Stimulated activated CD4-positive, alpha-beta T cell treated with anti-CD3 and anti-CD28 coated beads, Interleukin-12 subunit alpha, Interleukin-12 subunit beta, amount 100 ng/mL, for 24 hours (primary cell): ENCODE measurements at regions not wholly inside any gene's neighbourhood (a gene's known extent, or its start where the extent isn't known, plus 50 kb on each side); places are given as distances from the start of the nearest gene placed in this dataset.

Experiments used
- DNase-seq, 2 experiments: peaks; one replicate each; pipeline ENCODE4 v3.0.0-alpha.2; 2020; ENCODE audit warnings: low read depth in 2 of 2

DNA sequence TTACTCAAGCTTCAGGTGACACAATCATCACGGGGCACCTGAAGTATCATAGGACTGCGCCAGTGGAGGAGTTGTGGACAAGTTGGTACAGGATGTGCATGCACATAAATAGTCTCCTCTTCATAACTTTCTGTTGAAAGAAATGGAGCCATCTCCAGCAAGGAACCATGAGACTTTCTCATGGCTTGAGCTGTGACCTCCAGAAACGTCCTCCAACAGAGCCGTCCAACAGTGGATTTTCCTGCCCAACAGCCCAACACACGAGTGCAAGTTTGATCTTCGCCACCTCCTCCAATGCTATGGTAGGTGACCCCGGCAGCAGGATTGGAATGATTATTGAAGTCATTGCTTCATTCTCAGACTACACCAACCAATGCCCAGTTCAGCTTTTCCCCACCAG, 105.1 kb upstream of the ZNF507 start:
- no peak for DNase-seq

- DNase-seq, result no peak
Observed at GRCh38 chr19:32241306-32241705, 104.1 kb upstream of the ZNF507 start.

GRCh38 chr19:32241932-32242710, 103.3 kb upstream of the ZNF507 start:
- DNase-seq, result no peak

GRCh38 chr19:32246006-32246405, 99.4 kb upstream of the ZNF507 start:
- no peak for DNase-seq

- DNase-seq, result no peak
Observed at GRCh38 chr19:32251634-32252332, 93.6 kb upstream of the ZNF507 start.

DNA sequence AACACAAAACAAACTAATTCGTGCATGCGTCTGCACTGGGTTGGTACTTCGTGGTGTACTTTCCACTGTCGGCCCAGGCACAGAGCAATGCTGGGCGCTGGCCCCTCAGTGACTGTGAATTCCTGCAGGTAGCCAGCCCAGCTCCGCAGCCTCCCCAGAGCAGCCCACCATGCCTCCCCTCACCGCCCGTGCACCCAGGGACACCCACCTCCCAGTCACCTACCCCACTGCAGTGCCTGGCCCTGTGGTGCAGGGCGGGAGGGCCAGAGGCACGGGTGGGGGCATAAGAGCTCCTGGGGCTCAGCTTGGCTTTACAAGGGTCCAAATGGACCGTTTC, 93.1 kb upstream of the ZNF507 start:
- DNase-seq, result no peak

- DNase-seq, result no peak
Observed at GRCh38 chr19:32253683-32254508, 91.5 kb upstream of the ZNF507 start.

- no peak for DNase-seq
Observed at GRCh38 chr19:32254509-32254890, 90.9 kb upstream of the ZNF507 start.

GRCh38 chr19:32255536-32256295, 89.7 kb upstream of the ZNF507 start:
- no peak for DNase-seq

- DNase-seq, result no peak
Observed at GRCh38 chr19:32256341-32256975, 89.0 kb upstream of the ZNF507 start.

DNA sequence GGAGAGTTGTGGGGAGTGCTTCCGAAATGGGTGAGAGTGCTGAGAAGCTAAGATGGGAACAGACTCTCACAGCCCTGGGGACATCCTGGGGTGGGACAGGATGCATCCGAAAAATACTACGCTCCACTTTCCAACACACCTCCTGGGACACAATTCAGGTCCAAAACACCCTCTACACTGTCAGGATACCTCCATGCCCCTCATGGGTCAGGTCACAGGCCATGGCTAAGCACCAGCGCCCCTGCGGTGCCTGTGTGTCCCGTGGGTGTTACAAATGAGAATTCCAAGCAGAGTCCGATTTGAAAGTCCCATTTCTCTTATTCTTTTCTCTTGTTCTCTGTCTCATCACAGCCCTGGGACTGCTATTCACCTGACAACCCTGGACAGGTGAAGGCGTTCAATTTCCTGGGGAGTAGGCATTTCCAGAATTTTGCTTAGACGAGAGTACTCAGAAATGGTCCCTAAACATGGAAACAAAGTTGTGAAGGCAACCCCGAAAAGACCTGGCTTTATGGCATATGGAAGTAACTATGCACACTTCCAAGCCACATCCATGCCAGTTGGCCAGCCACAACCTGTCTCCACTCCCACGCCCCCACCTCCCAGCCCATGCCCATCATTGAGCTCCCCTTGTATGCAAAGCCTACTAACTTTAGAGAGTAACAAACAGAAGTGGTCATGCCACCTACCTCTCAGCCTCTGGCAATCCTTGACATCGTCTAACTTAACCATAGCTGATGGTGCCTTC, 87.9 kb upstream of the ZNF507 start:
- no peak for DNase-seq

DNA sequence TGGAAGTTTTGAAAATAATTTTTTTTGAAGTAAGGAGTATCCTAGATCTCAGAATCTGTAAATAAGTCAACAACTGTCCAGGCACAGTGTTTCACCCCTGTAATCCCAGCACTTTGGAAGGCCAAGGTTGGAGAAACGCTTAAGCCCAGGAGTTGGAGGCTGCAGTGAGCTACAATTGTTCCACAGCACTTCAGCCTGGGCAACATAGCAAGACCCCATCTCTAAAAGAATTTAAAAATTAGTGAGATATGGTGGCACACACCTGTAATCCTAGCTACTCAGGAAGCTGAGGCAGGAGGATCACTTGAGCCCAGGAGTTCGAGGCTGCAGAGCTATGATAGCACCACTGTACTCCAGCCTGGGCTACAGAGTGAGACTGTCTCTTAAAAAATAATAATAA, 87.2 kb upstream of the ZNF507 start:
- no peak for DNase-seq

DNA sequence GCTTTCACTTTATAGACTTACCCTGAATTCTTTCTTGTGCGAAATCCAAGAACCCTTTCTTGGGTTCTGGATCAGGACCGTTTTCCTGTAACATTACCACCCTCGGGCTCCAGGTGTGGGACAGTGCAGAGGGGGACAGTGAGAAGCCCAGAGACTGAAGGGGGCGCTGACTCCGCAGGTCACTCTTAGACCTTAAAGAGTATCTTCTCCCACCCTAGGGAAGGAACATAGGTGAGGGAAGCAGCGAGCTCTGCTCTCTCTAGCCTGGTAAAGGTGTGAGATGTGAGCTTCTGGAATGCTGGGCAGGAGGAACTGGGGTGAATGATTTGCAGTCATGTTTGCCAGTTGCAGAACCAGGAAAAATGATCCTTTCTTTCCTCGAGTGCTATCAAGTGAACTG, 80.8 kb upstream of the ZNF507 start:
- no peak for DNase-seq

DNA sequence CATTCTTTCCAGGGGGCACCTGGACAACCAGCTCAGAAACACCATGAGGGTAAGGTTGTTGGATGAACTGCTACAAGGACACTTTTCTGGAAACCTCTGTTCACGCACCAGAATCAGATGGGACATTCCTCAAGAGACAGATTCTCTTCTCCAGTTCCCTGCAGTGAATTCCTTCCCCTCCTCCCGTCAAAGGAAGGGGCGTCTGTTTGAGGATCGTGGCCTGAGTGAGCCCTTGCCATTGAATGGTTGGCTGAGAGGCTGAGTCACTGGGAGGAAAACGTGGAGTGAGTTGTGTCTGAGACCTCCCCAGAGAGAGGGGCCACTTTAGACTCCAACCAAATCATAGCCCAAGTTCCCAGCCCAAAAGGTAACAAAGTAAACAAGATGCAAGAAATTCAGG, 79.4 kb upstream of the ZNF507 start:
- no peak for DNase-seq

DNA sequence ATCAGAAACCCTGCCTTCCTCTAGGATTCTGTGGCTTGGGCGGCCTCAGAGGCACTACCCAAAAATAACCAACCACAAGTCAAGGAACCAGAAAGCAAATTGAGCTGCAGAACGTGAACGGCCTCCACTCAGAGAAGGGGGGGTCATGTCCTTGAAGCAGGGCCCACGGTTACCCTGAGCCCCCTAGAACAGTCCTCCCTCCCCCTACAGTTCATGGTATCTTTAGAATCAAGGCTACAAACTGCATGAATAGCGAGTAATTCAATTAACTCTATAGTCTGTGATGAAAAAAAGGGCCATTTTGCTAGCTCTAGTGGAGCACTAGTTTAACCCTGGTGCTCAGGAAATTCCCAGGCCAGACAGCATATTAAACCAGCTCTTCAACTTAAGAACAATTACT, 79.0 kb upstream of the ZNF507 start:
- DNase-seq, result no peak

DNA sequence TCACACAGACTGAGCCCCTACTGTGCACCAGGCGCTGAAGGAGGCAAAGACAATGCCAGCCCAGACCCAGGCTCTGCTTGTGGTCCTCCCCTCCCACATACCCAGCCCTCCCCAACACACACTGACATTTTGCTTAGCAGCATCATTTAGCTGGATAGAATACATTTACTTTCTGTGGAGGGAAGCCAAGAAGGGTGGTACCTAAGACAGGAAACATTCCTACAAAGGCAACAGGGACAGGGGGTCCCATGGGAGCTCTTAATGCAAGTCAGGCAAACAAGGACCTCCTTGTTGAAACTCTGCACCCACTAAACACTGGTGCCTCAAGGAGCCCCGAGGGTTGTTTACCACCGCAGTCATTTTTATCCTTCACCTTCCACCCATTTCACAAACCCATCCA, 77.0 kb upstream of the ZNF507 start:
- no peak for DNase-seq

- no peak for DNase-seq
Observed at GRCh38 chr19:32269831-32270230, 75.6 kb upstream of the ZNF507 start.

DNA sequence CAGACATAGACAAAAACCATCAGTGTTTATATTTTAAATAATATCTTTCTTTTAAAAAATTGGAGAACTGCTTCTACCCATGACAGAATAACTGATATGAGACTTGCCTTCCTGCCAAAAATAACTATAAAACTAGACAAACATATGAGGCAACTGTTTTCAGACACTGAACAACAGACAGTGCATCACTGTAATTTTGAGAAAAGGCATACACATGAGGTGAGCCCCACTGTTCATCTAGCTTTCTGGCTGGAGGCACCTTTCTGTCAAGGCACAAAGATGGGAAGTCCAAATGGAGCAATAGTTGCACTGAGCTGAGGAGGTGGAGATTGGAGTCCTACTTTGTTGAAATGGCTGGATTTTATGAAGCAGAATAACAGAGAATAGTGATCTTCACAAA, 71.9 kb upstream of the ZNF507 start:
- DNase-seq, result no peak

GRCh38 chr19:32287086-32287485, 58.3 kb upstream of the ZNF507 start:
- DNase-seq, result no peak

GRCh38 chr19:32287811-32288227, 57.6 kb upstream of the ZNF507 start:
- no peak for DNase-seq
